IMR-90 (cell line): ENCODE measurements at regions not wholly inside any gene's neighbourhood (a gene's known extent, or its start where the extent isn't known, plus 50 kb on each side); places are given as distances from the start of the nearest gene placed in this dataset.

Experiments used
- ATAC-seq: fragments of 200-7000 bp; cut with Tn5 transposase; 2 replicates; pipeline ENCODE4 v1.9.1; 2020; ENCODE audit warnings: low read depth, mild to moderate bottlenecking, moderate library complexity
- BruUV-seq: library from RNA; stranded (reverse); fragments of 400-500 nt; replicated peaks from 2 replicates; lab custom pipeline; 2021; lab: Mats Ljungman, UMichigan
- CTCF ChIA-PET: fragments of 300-600 bp; formaldehyde crosslinking; extraction: SDS; loops from one replicate; lab custom pipeline; 2021; ENCODE audit warnings: antibody characterized with exemption; lab: Yijun Ruan, JAX
- POLR2A ChIA-PET: fragments of 300-600 bp; sonication (Branson Sonifier 250); formaldehyde crosslinking; loops from one replicate; lab custom pipeline; 2022; ENCODE audit warnings: antibody characterized with exemption; ENCODE audit not compliant: unreplicated experiment; lab: Charles Lee
- DNase-seq: peaks from one replicate; pipeline ENCODE4 v3.0.0; 2013
- H2AFZ ChIP-seq: replicated peaks from 2 replicates; pipeline ENCODE3; 2013; ENCODE audit warnings: low read length, mild to moderate bottlenecking; ENCODE audit not compliant: poor library complexity
- H2AK5ac ChIP-seq: 2 replicates; pipeline ENCODE4 v1.6.1; 2013; ENCODE audit warnings: low read depth, low read length, inconsistent platforms
- H2AK9ac ChIP-seq: replicated peaks from 2 replicates; pipeline ENCODE3; 2013; ENCODE audit warnings: mild to moderate bottlenecking, low read depth, low read length, moderate library complexity; ENCODE audit not compliant: poor library complexity
- H2BK120ac ChIP-seq: 2 replicates; pipeline ENCODE4 v1.6.1; 2013; ENCODE audit warnings: low read depth, low read length, inconsistent platforms
- H2BK15ac ChIP-seq: 3 replicates; pipeline ENCODE4 v1.6.1; 2013; ENCODE audit warnings: low read depth, low read length, inconsistent platforms
- H2BK20ac ChIP-seq: 2 replicates; pipeline ENCODE4 v1.6.1; 2013; ENCODE audit warnings: low read depth, mild to moderate bottlenecking, inconsistent platforms, low read length, moderate library complexity
- H2BK5ac ChIP-seq: 2 replicates; pipeline ENCODE4 v1.6.1; 2013; ENCODE audit warnings: mild to moderate bottlenecking, low read depth, low read length, inconsistent platforms; ENCODE audit not compliant: poor library complexity, severe bottlenecking
- H3K14ac ChIP-seq: replicated peaks from 2 replicates; pipeline ENCODE4 v1.6.1; 2013; ENCODE audit warnings: low read depth, low read length, inconsistent platforms
- H3K18ac ChIP-seq: 2 replicates; pipeline ENCODE4 v1.6.1; 2013; ENCODE audit warnings: low read depth, low read length, control low read depth
- H3K23ac ChIP-seq: 2 replicates; pipeline ENCODE4 v1.6.1; 2013; ENCODE audit warnings: low read depth, low read length, inconsistent platforms
- H3K27ac ChIP-seq: 2 replicates; pipeline ENCODE4 v1.5.1; 2013; ENCODE audit warnings: mild to moderate bottlenecking, control low read depth, low read length; ENCODE audit not compliant: insufficient read depth
- H3K27me3 ChIP-seq: 2 replicates; pipeline ENCODE4 v1.6.1; 2013; ENCODE audit warnings: low read length; ENCODE audit not compliant: control insufficient read depth, insufficient read depth
- H3K36me3 ChIP-seq: 2 replicates; pipeline ENCODE4 v1.6.1; 2013; ENCODE audit warnings: low read length, mixed read lengths; ENCODE audit not compliant: control insufficient read depth, insufficient read depth
- H3K4ac ChIP-seq: 2 replicates; pipeline ENCODE4 v1.6.1; 2013; ENCODE audit warnings: low read depth, low read length, inconsistent platforms
- H3K4me1 ChIP-seq: 2 replicates; pipeline ENCODE4 v1.6.1; 2013; ENCODE audit warnings: low read length, mixed read lengths; ENCODE audit not compliant: control insufficient read depth, insufficient read depth
- H3K4me2 ChIP-seq: 2 replicates; pipeline ENCODE4 v1.6.1; 2013; ENCODE audit warnings: low read depth, mild to moderate bottlenecking, control low read depth, low read length, moderate library complexity
- H3K4me3 ChIP-seq: 2 replicates; pipeline ENCODE4 v1.5.1; 2013; ENCODE audit warnings: low read depth, mild to moderate bottlenecking, control low read depth, low read length, moderate library complexity; ENCODE audit not compliant: insufficient read depth
- H3K56ac ChIP-seq: 2 replicates; pipeline ENCODE4 v1.6.1; 2013; ENCODE audit warnings: low read length, inconsistent platforms; ENCODE audit not compliant: insufficient read depth; ENCODE audit errors: extremely low read depth
- H3K79me1 ChIP-seq, 2 experiments: 2 replicates each; pipeline ENCODE4 v1.6.1; 2013; ENCODE audit warnings: low read length in 2 of 2, inconsistent platforms in 1 of 2, low read depth in 1 of 2
- H3K9ac ChIP-seq: 2 replicates; pipeline ENCODE4 v1.6.1; 2013; ENCODE audit warnings: low read depth, low read length, control low read depth
- H3K9me1 ChIP-seq: 2 replicates; pipeline ENCODE4 v1.6.1; 2013; ENCODE audit warnings: low read length, inconsistent platforms; ENCODE audit not compliant: insufficient read depth
- H3K9me3 ChIP-seq: 2 replicates; pipeline ENCODE4 v1.6.1; 2013; ENCODE audit warnings: low read length; ENCODE audit not compliant: control insufficient read depth, insufficient read depth
- H4K20me1 ChIP-seq: 2 replicates; pipeline ENCODE4 v1.6.1; 2013; ENCODE audit warnings: low read length, inconsistent platforms; ENCODE audit not compliant: insufficient read depth
- H4K5ac ChIP-seq: 2 replicates; pipeline ENCODE4 v1.6.1; 2013; ENCODE audit warnings: mild to moderate bottlenecking, low read depth, low read length, control low read depth
- H4K8ac ChIP-seq, 2 experiments: 2 replicates each; pipeline ENCODE4 v1.6.1; 2013; ENCODE audit warnings: low read depth in 2 of 2, low read length in 2 of 2, control low read depth in 1 of 2, inconsistent platforms in 1 of 2
- H4K91ac ChIP-seq: 2 replicates; pipeline ENCODE4 v1.6.1; 2013; ENCODE audit warnings: low read depth, low read length, inconsistent platforms; ENCODE audit not compliant: insufficient read depth
- BHLHE40 ChIP-seq: fragments of 150-350 bp; IDR thresholded peaks from 2 replicates; pipeline ENCODE4 v1.6.1; 2016; ENCODE audit warnings: mild to moderate bottlenecking, low read depth, low read length
- CEBPB ChIP-seq: IDR thresholded peaks from 2 replicates; pipeline ENCODE4 v1.6.1; 2012; ENCODE audit warnings: low read depth, low read length, improper control_type of control experiment
- CHD1 ChIP-seq: IDR thresholded peaks from 2 replicates; pipeline ENCODE4 v1.6.1; 2012; ENCODE audit warnings: low read depth, low read length, improper control_type of control experiment
- FOS ChIP-seq: fragments of 150-350 bp; IDR thresholded peaks from 2 replicates; pipeline ENCODE4 v1.6.1; 2016; ENCODE audit warnings: low read depth, low read length
- MAFK ChIP-seq: IDR thresholded peaks from 2 replicates; pipeline ENCODE4 v1.6.1; 2012; ENCODE audit warnings: low read depth, low read length, improper control_type of control experiment
- NFE2L2 ChIP-seq: fragments of 150-350 bp; IDR thresholded peaks from 2 replicates; pipeline ENCODE4 v1.6.1; 2016; ENCODE audit warnings: low read depth, mild to moderate bottlenecking, low read length
- RAD21 ChIP-seq: IDR thresholded peaks from 2 replicates; pipeline ENCODE4 v1.6.1; 2012; ENCODE audit warnings: low read length, improper control_type of control experiment
- RCOR1 ChIP-seq: IDR thresholded peaks from 2 replicates; pipeline ENCODE4 v1.6.1; 2012; ENCODE audit warnings: mild to moderate bottlenecking, low read length, improper control_type of control experiment; ENCODE audit not compliant: insufficient replicate concordance
- RFX5 ChIP-seq: IDR thresholded peaks from 2 replicates; pipeline ENCODE4 v1.8.0; 2012; ENCODE audit warnings: low read depth, mild to moderate bottlenecking, low read length, moderate library complexity
- dilution Hi-C: fragments of 300-500 bp; cut with HindIII; formaldehyde crosslinking; loops from one replicate; pipeline ENCODE4 v1.14.3; 2018; ENCODE audit warnings: low sequenced_read_pairs; ENCODE audit not compliant: unreplicated experiment
- in situ Hi-C: fragments of 300-500 bp; cut with MboI; formaldehyde crosslinking; loops from 3 replicates; pipeline ENCODE4 v1.14.3; 2019; ENCODE audit warnings: low sequenced_read_pairs, inconsistent platforms, mixed read lengths
- intact Hi-C: fragments of 100-400 bp; cut with micrococcal nuclease; formaldehyde crosslinking; loops from 2 replicates; pipeline ENCODE4 v1.10.0; 2022

GRCh38 chr7:84528756-84529479 lies 334.3 kb upstream of the SEMA3A start:
- H2BK5ac ChIP-seq = peak overlapping the region; percentile 14
- no peak overlapping the region for H3K23ac ChIP-seq
- peak overlapping the region; percentile 51; the same call in 1 of the 2 replicates for H4K5ac ChIP-seq
- H3K14ac ChIP-seq = no peak overlapping the region
- H3K79me1 ChIP-seq = no peaks in the 10 kb centered on the region
- H3K9ac ChIP-seq = no peak overlapping the region
- 0 out of 2 replicates have a peak overlapping the region, but pooled peaks have one; percentile 0 for H4K91ac ChIP-seq
- in situ Hi-C loops (no loop called here), dilution Hi-C loops (no loop called here), intact Hi-C loops (loop anchor here (5.0 kb wide), 1 partner anchor 552 kb away; no protein-coding TSS in a partner anchor)
- no peak overlapping the region for H3K56ac ChIP-seq
- CTCF ChIA-PET = no interaction called here
- H2BK15ac ChIP-seq = peak overlapping the region; percentile 37; the same call in 1 of the 3 replicates
- H2AK9ac ChIP-seq = no peak overlapping the region
- H3K18ac ChIP-seq = peak overlapping the region; percentile 52; the same call in 1 of the 2 replicates
- H3K4me3 ChIP-seq = no peak overlapping the region
- POLR2A ChIA-PET = no interaction called here
- H2BK20ac ChIP-seq = 0 out of 2 replicates have a peak overlapping the region, but pooled peaks have one; percentile 12
- H3K9me1 ChIP-seq = no peaks in the 10 kb centered on the region
- H4K20me1 ChIP-seq = no peaks in the 10 kb centered on the region
- H2BK120ac ChIP-seq = no peak overlapping the region; the same call in 1 of the 2 replicates
- no peak overlapping the region for H3K4me2 ChIP-seq
- H3K4me1 ChIP-seq = peaks cover 4% of the 10 kb centered on the region
- TF ChIP-seq RAD21 = no peak
- no peak for TF ChIP-seq BHLHE40
- TF ChIP-seq CEBPB = no peak
- no peak for TF ChIP-seq NFE2L2
- TF ChIP-seq FOS = no peak
- TF ChIP-seq RCOR1 = no peak
- TF ChIP-seq MAFK = peak; percentile 64
- TF ChIP-seq RFX5 = no peak
- TF ChIP-seq CHD1 = no peak
- DNase-seq (no peak), ATAC-seq (no peak)
- no peaks in the 10 kb centered on the region for H3K36me3 ChIP-seq
- no peaks in the 10 kb centered on the region for H3K9me3 ChIP-seq
- no peak overlapping the region for H3K4ac ChIP-seq
- H3K27ac ChIP-seq = no peak overlapping the region
- H2AFZ ChIP-seq = no peak overlapping the region
- no peak overlapping the region; a peak in 1 of 4 replicates for H4K8ac ChIP-seq
- no peaks in the 10 kb centered on the region for H3K27me3 ChIP-seq
- H2AK5ac ChIP-seq = no peak overlapping the region
- BruUV-seq = no TSS peak
